MM.1S (cell line): ENCODE measurements at regions not wholly inside any gene's neighbourhood (a gene's known extent, or its start where the extent isn't known, plus 50 kb on each side); places are given as distances from the start of the nearest gene placed in this dataset.

Source experiments
- DNase-seq: peaks from one replicate; pipeline ENCODE4 v3.0.0-alpha.2; 2015
- H2AFZ ChIP-seq: fragments of 300-600 bp; sonication (generic); 2 replicates; pipeline ENCODE4 v1.6.0; 2016; ENCODE audit warnings: antibody characterized with exemption, low read length
- H3F3A ChIP-seq: fragments of 300-600 bp; sonication (generic); 2 replicates; pipeline ENCODE4 v1.6.1; 2016; ENCODE audit warnings: mild to moderate bottlenecking, antibody characterized with exemption, low read length, moderate library complexity, mixed read lengths; ENCODE audit not compliant: insufficient read depth
- H3K27ac ChIP-seq: fragments of 300-600 bp; sonication (generic); 2 replicates; pipeline ENCODE4 v1.5.1; 2016; ENCODE audit warnings: mild to moderate bottlenecking, low read length
- H3K27me3 ChIP-seq: fragments of 300-600 bp; sonication (generic); replicated peaks from 2 replicates; pipeline ENCODE4 v1.6.0; 2016; ENCODE audit warnings: low read length; ENCODE audit not compliant: insufficient read depth
- H3K36me3 ChIP-seq: fragments of 300-600 bp; sonication (generic); replicated peaks from 2 replicates; pipeline ENCODE4 v1.6.1; 2016; ENCODE audit warnings: mild to moderate bottlenecking, low read length, mixed read lengths; ENCODE audit not compliant: insufficient read depth
- H3K4me1 ChIP-seq: fragments of 300-600 bp; sonication (generic); 2 replicates; pipeline ENCODE4 v1.6.1; 2016; ENCODE audit warnings: low read length, mixed read lengths
- H3K4me2 ChIP-seq: fragments of 300-600 bp; sonication (generic); 2 replicates; pipeline ENCODE4 v1.6.0; 2016; ENCODE audit warnings: low read depth, low read length
- H3K4me3 ChIP-seq: fragments of 300-600 bp; sonication (generic); 2 replicates; pipeline ENCODE4 v1.5.1; 2016; ENCODE audit warnings: low read length, mixed read lengths
- H3K79me2 ChIP-seq: fragments of 300-600 bp; sonication (generic); 2 replicates; pipeline ENCODE4 v1.6.1; 2016; ENCODE audit warnings: mixed run types, low read length, mixed read lengths
- H3K9ac ChIP-seq: fragments of 300-600 bp; sonication (generic); 2 replicates; pipeline ENCODE4 v1.6.1; 2016; ENCODE audit warnings: low read length, mixed read lengths
- H3K9me2 ChIP-seq: fragments of 300-600 bp; sonication (generic); replicated peaks from 2 replicates; pipeline ENCODE4 v1.6.1; 2016; ENCODE audit warnings: mild to moderate bottlenecking, low read length, mixed read lengths; ENCODE audit not compliant: insufficient read depth
- H3K9me3 ChIP-seq: fragments of 300-600 bp; sonication (generic); replicated peaks from 2 replicates; pipeline ENCODE4 v1.6.1; 2016; ENCODE audit warnings: mild to moderate bottlenecking, low read length, mixed read lengths; ENCODE audit not compliant: insufficient read depth
- H4K20me1 ChIP-seq: fragments of 300-600 bp; sonication (generic); 2 replicates; pipeline ENCODE4 v1.6.1; 2016; ENCODE audit warnings: mild to moderate bottlenecking, low read length, moderate library complexity, mixed read lengths; ENCODE audit not compliant: insufficient read depth
- EZH2 ChIP-seq: fragments of 300-600 bp; sonication (generic); optimal IDR thresholded peaks from 2 replicates; pipeline ENCODE3; 2017; ENCODE audit warnings: low read depth, mild to moderate bottlenecking, antibody characterized with exemption, low read length, mixed read lengths
- EZH2phosphoT487 ChIP-seq: fragments of 300-600 bp; sonication (generic); IDR thresholded peaks from 2 replicates; pipeline ENCODE4 v1.6.1; 2018; ENCODE audit warnings: antibody characterized with exemption, low read length
- TF ChIP-seq, protein P1 (sequence below): fragments of 300-600 bp; sonication (generic); IDR thresholded peaks from 2 replicates; pipeline ENCODE4 v1.5.1; 2016; ENCODE audit warnings: antibody characterized with exemption, low read length, mixed read lengths

DNA sequence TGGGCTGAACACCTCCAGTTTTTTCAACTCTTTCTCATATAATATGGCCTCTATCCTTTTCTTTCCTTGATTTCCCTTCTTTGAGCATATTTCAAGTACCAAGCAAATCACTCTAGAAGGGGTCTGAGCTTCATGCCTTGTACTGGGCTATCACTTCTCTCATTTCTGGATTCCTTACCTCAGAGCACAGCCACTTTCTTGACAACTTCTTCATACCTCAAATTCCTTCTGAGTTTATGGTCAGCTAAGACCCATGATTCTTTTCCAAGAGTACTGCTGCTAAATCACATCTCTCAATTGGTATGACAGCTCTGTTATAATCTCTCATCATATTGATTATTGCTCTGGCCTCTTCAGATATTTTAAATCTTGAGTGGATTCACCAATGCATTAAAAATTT is 224.8 kb upstream of the ZBED5 start:
- H3K4me3 ChIP-seq, result no peak overlapping the region
- H3K9me3 ChIP-seq, result no peaks in the 10 kb centered on the region
- TF ChIP-seq, protein P1, sequence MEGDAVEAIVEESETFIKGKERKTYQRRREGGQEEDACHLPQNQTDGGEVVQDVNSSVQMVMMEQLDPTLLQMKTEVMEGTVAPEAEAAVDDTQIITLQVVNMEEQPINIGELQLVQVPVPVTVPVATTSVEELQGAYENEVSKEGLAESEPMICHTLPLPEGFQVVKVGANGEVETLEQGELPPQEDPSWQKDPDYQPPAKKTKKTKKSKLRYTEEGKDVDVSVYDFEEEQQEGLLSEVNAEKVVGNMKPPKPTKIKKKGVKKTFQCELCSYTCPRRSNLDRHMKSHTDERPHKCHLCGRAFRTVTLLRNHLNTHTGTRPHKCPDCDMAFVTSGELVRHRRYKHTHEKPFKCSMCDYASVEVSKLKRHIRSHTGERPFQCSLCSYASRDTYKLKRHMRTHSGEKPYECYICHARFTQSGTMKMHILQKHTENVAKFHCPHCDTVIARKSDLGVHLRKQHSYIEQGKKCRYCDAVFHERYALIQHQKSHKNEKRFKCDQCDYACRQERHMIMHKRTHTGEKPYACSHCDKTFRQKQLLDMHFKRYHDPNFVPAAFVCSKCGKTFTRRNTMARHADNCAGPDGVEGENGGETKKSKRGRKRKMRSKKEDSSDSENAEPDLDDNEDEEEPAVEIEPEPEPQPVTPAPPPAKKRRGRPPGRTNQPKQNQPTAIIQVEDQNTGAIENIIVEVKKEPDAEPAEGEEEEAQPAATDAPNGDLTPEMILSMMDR, result no peak
- TF ChIP-seq EZH2phosphoT487 (no peak), EZH2 (no peak)
- no peaks in the 10 kb centered on the region for H3F3A ChIP-seq
- no peak overlapping the region for H3K9ac ChIP-seq
- H3K9me2 ChIP-seq, result no peaks in the 10 kb centered on the region
- no peak overlapping the region for H3K4me2 ChIP-seq
- H3K27me3 ChIP-seq, result no peaks in the 10 kb centered on the region
- DNase-seq, result no peak
- H3K4me1 ChIP-seq, result peaks cover 12% of the 10 kb centered on the region
- no peaks in the 10 kb centered on the region for H3K36me3 ChIP-seq
- no peak overlapping the region for H3K27ac ChIP-seq
- H2AFZ ChIP-seq, result no peak overlapping the region
- H4K20me1 ChIP-seq, result no peaks in the 10 kb centered on the region
- no peaks in the 10 kb centered on the region for H3K79me2 ChIP-seq

DNA sequence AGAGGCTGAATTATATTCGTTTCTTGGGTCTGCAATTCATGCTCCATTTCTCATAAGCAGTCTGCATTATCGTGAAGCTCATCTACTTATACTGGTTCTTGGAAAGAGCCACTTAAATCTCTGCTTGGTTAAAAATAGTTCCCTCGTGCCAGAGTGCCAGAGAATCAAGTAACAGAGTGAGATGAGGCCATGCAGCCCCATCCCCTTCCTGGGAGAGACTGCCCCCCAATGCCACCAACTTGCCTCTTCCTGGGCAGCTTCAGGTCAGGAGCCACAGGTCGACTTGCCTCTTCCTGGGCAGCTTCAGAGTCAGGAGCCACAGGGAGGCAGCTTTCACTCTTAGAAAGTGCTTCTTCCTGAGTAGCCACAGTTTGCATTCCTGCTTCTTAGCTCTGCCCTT is 223.9 kb upstream of the ZBED5 start:
- H3K27ac ChIP-seq, result no peak overlapping the region
- TF ChIP-seq, protein P1, result no peak
- TF ChIP-seq EZH2, result no peak
- TF ChIP-seq EZH2phosphoT487, result no peak
- no peaks in the 10 kb centered on the region for H3K27me3 ChIP-seq
- H3K4me2 ChIP-seq, result no peak overlapping the region
- no peak for DNase-seq
- no peaks in the 10 kb centered on the region for H3K9me3 ChIP-seq
- peaks cover 12% of the 10 kb centered on the region for H3K4me1 ChIP-seq
- no peaks in the 10 kb centered on the region for H3K36me3 ChIP-seq
- no peak overlapping the region for H3K9ac ChIP-seq
- no peaks in the 10 kb centered on the region for H3F3A ChIP-seq
- no peaks in the 10 kb centered on the region for H3K9me2 ChIP-seq
- no peaks in the 10 kb centered on the region for H3K79me2 ChIP-seq
- no peak overlapping the region for H2AFZ ChIP-seq
- no peaks in the 10 kb centered on the region for H4K20me1 ChIP-seq
- H3K4me3 ChIP-seq, result no peak overlapping the region

DNA sequence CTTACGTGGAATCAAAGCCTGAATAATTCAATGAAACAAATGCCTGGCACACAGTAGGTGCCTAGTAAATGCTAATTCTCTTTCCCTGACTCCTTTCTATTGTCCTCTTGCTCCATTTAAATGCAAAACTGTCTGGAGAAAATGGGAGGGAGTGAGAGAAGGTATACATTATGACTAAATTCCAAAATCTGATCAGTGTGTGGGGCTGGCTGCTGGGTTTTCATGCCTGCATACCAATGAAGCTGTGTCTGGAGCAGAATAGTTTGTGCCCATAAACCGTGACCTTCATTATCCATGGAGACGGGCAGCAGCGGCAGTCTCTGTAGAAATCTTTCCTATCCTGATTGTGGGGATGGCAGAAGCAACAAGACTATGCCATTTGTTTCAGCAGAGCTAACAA is 223.4 kb upstream of the ZBED5 start:
- Histone ChIP-seq H3K9me2 (no peaks in the 10 kb centered on the region), H2AFZ (no peak overlapping the region), H3K4me2 (no peak overlapping the region), H3F3A (no peaks in the 10 kb centered on the region), H3K9ac (no peak overlapping the region), H3K27me3 (no peaks in the 10 kb centered on the region), H3K9me3 (no peaks in the 10 kb centered on the region), H3K27ac (no peak overlapping the region), H4K20me1 (no peaks in the 10 kb centered on the region), H3K4me1 (peaks cover 12% of the 10 kb centered on the region), H3K36me3 (no peaks in the 10 kb centered on the region), H3K79me2 (no peaks in the 10 kb centered on the region), H3K4me3 (no peak overlapping the region)
- no peak for DNase-seq
- TF ChIP-seq, protein P1, result no peak
- no peak for TF ChIP-seq EZH2phosphoT487
- TF ChIP-seq EZH2, result no peak
